Mucosa of descending colon (tissue), 3 donors: ENCODE measurements at regions not wholly inside any gene's neighbourhood (a gene's known extent, or its start where the extent isn't known, plus 50 kb on each side); places are given as distances from the start of the nearest gene placed in this dataset.

Experiments used
- ATAC-seq: fragments of 200-7000 bp; cut with Tn5 transposase; one replicate; pipeline ENCODE4 v1.9.1; 2020; ENCODE audit warnings: mild to moderate bottlenecking, moderate library complexity
- DNase-seq, 3 donors: peaks; one replicate each; pipeline ENCODE4 v3.0.0-alpha.2; 2020
- H3K36me3 ChIP-seq: fragments of 200-600 bp; one replicate; pipeline ENCODE4 v1.8.0; 2021; ENCODE audit warnings: low read depth, mild to moderate bottlenecking
- H3K4me1 ChIP-seq: fragments of 200-600 bp; one replicate; pipeline ENCODE4 v1.8.0; 2021; ENCODE audit warnings: low read depth, mild to moderate bottlenecking
- H3K4me3 ChIP-seq: fragments of 200-600 bp; one replicate; pipeline ENCODE4 v1.8.0; 2021; ENCODE audit warnings: mild to moderate bottlenecking
- H3K9me3 ChIP-seq: fragments of 200-600 bp; one replicate; pipeline ENCODE4 v1.8.0; 2021; ENCODE audit warnings: mild to moderate bottlenecking
- CTCF ChIP-seq: fragments of 200-600 bp; IDR thresholded peaks from one replicate; pipeline ENCODE4 v1.8.0; 2022; ENCODE audit warnings: antibody characterized with exemption, mild to moderate bottlenecking
- intact Hi-C, 2 donors: fragments of 100-400 bp; cut with DNase I in 1 of 2; cut with micrococcal nuclease in 1 of 2; formaldehyde crosslinking; loops; one replicate each; pipeline versions ENCODE4 v1.11.0 to v1.11.1; 2022; cut with DNase I, micrococcal nuclease
- donor health status: DM: no; HTN: no; CAD: no; lungs with moderate emphysema.
- donor health status: DM: no; HTN: no; CAD: no.
- donor health status: DM: no; HTN: yes; CAD: no.

- Histone ChIP-seq H3K4me3 (no peak overlapping the region), H3K36me3 (no peaks in the 10 kb centered on the region), H3K4me1 (peaks cover 15% of the 10 kb centered on the region), H3K9me3 (peaks cover 15% of the 10 kb centered on the region)
- DNase-seq (no peak), ATAC-seq (no peak)
- intact Hi-C loops = no loop called here
- TF ChIP-seq CTCF = no peak
These were observed 127.2 kb upstream of the ZNF91 start for GRCh38 chr19:23522431-23522830.

- no peak for ATAC-seq
- DNase-seq = no peak
- intact Hi-C loops = no loop called here
These were observed 126.2 kb upstream of the ZNF91 start for GRCh38 chr19:23521471-23521870.

GRCh38 chr19:23520441-23520840, 125.2 kb upstream of the ZNF91 start:
- DNase-seq = no peak
- Histone ChIP-seq H3K36me3 (no peaks in the 10 kb centered on the region), H3K4me1 (peaks cover 5% of the 10 kb centered on the region), H3K4me3 (no peak overlapping the region), H3K9me3 (peaks cover 2% of the 10 kb centered on the region)
- ATAC-seq = no peak
- intact Hi-C loops = no loop called here
- TF ChIP-seq CTCF = no peak

More at GRCh38 chr19:23521471-23521870, 126.2 kb upstream of the ZNF91 start:
- Histone ChIP-seq H3K9me3 (peaks cover 5% of the 10 kb centered on the region), H3K36me3 (no peaks in the 10 kb centered on the region), H3K4me1 (peaks cover 15% of the 10 kb centered on the region), H3K4me3 (no peak overlapping the region)
- no peak for TF ChIP-seq CTCF

GRCh38 chr19:23519031-23519430, 123.8 kb upstream of the ZNF91 start:
- TF ChIP-seq CTCF = no peak
- intact Hi-C loops = no loop called here
- ATAC-seq = no peak
- Histone ChIP-seq H3K4me1 (no peaks in the 10 kb centered on the region), H3K36me3 (no peaks in the 10 kb centered on the region), H3K4me3 (no peak overlapping the region), H3K9me3 (no peaks in the 10 kb centered on the region)
- no peak for DNase-seq

- ATAC-seq (no peak), DNase-seq (no peak)
- Histone ChIP-seq H3K9me3 (peaks cover 3% of the 10 kb centered on the region), H3K4me3 (no peak overlapping the region), H3K36me3 (no peaks in the 10 kb centered on the region), H3K4me1 (no peaks in the 10 kb centered on the region)
- TF ChIP-seq CTCF = no peak
- intact Hi-C loops = no loop called here
These were observed 121.0 kb upstream of the ZNF91 start for GRCh38 chr19:23516266-23516665.

- Histone ChIP-seq H3K9me3 (peaks cover 3% of the 10 kb centered on the region), H3K4me1 (no peaks in the 10 kb centered on the region), H3K4me3 (no peak overlapping the region), H3K36me3 (no peaks in the 10 kb centered on the region)
- intact Hi-C loops = no loop called here
- DNase-seq (no peak), ATAC-seq (no peak)
- no peak for TF ChIP-seq CTCF
These were observed 120.3 kb upstream of the ZNF91 start for GRCh38 chr19:23515551-23515950.
